ENCODE measurements at regions not wholly inside any gene's neighbourhood (a gene's known extent, or its start where the extent isn't known, plus 50 kb on each side); places are given as distances from the start of the nearest gene placed in this dataset.

DNA sequence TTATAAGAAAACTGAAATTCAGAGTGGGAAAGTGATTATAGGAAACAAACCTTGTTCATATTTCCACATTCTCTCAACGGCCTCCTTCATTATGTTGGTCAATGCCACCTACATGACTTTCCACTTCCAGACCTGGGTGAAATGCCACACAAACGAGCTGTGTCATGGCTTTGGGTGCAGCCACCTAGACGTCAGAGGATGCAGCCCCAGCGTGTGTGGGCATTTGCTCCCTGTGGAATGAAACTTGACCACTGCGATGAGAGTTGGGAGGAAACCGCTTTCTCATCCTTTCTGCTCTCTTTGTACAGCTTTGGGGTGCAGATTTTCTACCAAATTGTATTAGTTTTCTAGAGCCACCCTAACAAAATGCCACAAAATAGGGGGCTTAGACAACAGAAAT is 291.0 kb downstream of the CYRIA start:
- Histone ChIP-seq H3K18ac (ENCODE audit: extremely low read depth, low read length) (no peak overlapping the region), H2BK20ac (ENCODE audit: low read length) (no peak overlapping the region), H3K79me1 (ENCODE audit: low read depth, low read length) (no peaks in the 10 kb centered on the region), H3K36me3 (ENCODE audit: control insufficient read depth in 2 of 4, insufficient read depth in 4 of 4, low read length in 3 of 4) (no peaks in the 10 kb centered on the region), H3K4ac (replicated peaks; ENCODE audit: insufficient read length, low read depth, low read length) (no peak overlapping the region), H4K8ac (ENCODE audit: extremely low read depth, insufficient read depth, low read length) (no peak overlapping the region), H3K23ac (ENCODE audit: insufficient read length) (no peak overlapping the region), H4K5ac (ENCODE audit: insufficient read length, low read depth, low read length) (no peak overlapping the region), H2AFZ (ENCODE audit: low read length) (no peak overlapping the region), H2BK120ac (replicated peaks; ENCODE audit: low read depth, low read length) (no peak overlapping the region), H3K79me2 (ENCODE audit: control insufficient read depth in 1 of 2, insufficient read depth in 2 of 2, low read length in 2 of 2) (no peaks in the 10 kb centered on the region), H3K9ac (replicated peaks in 1 of 4; ENCODE audit: extremely low read depth in 1 of 4, low read depth in 3 of 4, low read length in 3 of 4) (no peak overlapping the region), H3K4me2 (ENCODE audit: insufficient read depth in 1 of 2, low read depth in 2 of 2, low read length in 2 of 2) (no peak overlapping the region), H4K20me1 (replicated peaks in 1 of 2; ENCODE audit: control insufficient read depth in 1 of 2, insufficient read depth in 2 of 2, low read length in 2 of 2) (no peaks in the 10 kb centered on the region), H3K4me3 (ENCODE audit: extremely low read depth in 1 of 4, insufficient read depth in 2 of 4, low read depth in 3 of 4, low read length in 4 of 4) (no peak overlapping the region), H2AK5ac (ENCODE audit: low read depth, low read length) (no peak overlapping the region), H4K91ac (replicated peaks; ENCODE audit: insufficient read length, low read length) (no peak overlapping the region), H3K4me1 (replicated peaks in 1 of 4; ENCODE audit: control insufficient read depth in 3 of 4, insufficient read depth in 4 of 4, low read length in 3 of 4) (no peaks in the 10 kb centered on the region; a peak in 1 of 7 replicates), H3K9me3 (ENCODE audit: insufficient read depth in 2 of 2, low read depth in 1 of 2, low read length in 1 of 2) (no peaks in the 10 kb centered on the region), H3K14ac (ENCODE audit: insufficient read length) (no peak overlapping the region), H3K27me3 (replicated peaks in 1 of 4; ENCODE audit: control insufficient read depth in 3 of 4, extremely low read depth in 1 of 4, insufficient read depth in 3 of 4, low read length in 3 of 4) (no peaks in the 10 kb centered on the region), H3K56ac (replicated peaks; ENCODE audit: insufficient read length, low read depth, low read length) (no peak overlapping the region), H3K23me2 (ENCODE audit: low read depth, low read length) (no peaks in the 10 kb centered on the region), H2BK12ac (ENCODE audit: low read depth, low read length) (no peak overlapping the region), H2BK15ac (ENCODE audit: low read length) (no peak overlapping the region), H3K27ac (ENCODE audit: low read depth, low read length) (no peak overlapping the region), H2BK5ac (ENCODE audit: low read depth, low read length) (no peak overlapping the region)
- 85% methylated on average over 6 of the region's 6 CpGs; no CpG with 5 or more reads in 1 of the 2 experiments for WGBS, 2 experiments (ENCODE audit: extremely low coverage in 1 of 2, insufficient coverage in 1 of 2, insufficient read length in 1 of 2, insufficient replicate concordance in 2 of 2, low coverage in 1 of 2, low lambda C conversion rate in 2 of 2, missing lambda C conversion rate in 1 of 2)
- DNase-seq (ENCODE audit: low read depth in 1 of 2, low spot score in 2 of 2) (no peak), FAIRE-seq (no peak)
- ChIA-PET CTCF (ENCODE audit: partially characterized antibody) (interaction anchor here (0.6 to 0.7 kb wide), 2 partner anchors 113 to 388 kb away, joined by 3 read pairs; no protein-coding TSS in a partner anchor), POLR2A (ENCODE audit: partially characterized antibody) (no interaction called here)
- TF ChIP-seq, protein P1, sequence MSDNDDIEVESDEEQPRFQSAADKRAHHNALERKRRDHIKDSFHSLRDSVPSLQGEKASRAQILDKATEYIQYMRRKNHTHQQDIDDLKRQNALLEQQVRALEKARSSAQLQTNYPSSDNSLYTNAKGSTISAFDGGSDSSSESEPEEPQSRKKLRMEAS (IDR thresholded peaks at IDR 0.05): no peak
- TF ChIP-seq, protein P2, sequence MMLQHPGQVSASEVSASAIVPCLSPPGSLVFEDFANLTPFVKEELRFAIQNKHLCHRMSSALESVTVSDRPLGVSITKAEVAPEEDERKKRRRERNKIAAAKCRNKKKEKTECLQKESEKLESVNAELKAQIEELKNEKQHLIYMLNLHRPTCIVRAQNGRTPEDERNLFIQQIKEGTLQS (IDR thresholded peaks at IDR 0.05; ENCODE audit: insufficient read depth, low read depth, low read length): no peak
- no peak for TF ChIP-seq HDAC2 (IDR thresholded peaks at IDR 0.05; ENCODE audit: borderline replicate concordance in 1 of 2, low read depth in 2 of 2, low read length in 2 of 2)
- no peak for TF ChIP-seq CBX8 (IDR thresholded peaks at IDR 0.05; ENCODE audit: borderline replicate concordance, low read depth, low read length)

All from H1 (cell line).